ENCODE measurements at regions not wholly inside any gene's neighbourhood (a gene's known extent, or its start where the extent isn't known, plus 50 kb on each side); places are given as distances from the start of the nearest gene placed in this dataset.

GRCh38 chr10:21150166-21150565 is 253.1 kb upstream of the NEBL start:
- TF ChIP-seq, protein P1, sequence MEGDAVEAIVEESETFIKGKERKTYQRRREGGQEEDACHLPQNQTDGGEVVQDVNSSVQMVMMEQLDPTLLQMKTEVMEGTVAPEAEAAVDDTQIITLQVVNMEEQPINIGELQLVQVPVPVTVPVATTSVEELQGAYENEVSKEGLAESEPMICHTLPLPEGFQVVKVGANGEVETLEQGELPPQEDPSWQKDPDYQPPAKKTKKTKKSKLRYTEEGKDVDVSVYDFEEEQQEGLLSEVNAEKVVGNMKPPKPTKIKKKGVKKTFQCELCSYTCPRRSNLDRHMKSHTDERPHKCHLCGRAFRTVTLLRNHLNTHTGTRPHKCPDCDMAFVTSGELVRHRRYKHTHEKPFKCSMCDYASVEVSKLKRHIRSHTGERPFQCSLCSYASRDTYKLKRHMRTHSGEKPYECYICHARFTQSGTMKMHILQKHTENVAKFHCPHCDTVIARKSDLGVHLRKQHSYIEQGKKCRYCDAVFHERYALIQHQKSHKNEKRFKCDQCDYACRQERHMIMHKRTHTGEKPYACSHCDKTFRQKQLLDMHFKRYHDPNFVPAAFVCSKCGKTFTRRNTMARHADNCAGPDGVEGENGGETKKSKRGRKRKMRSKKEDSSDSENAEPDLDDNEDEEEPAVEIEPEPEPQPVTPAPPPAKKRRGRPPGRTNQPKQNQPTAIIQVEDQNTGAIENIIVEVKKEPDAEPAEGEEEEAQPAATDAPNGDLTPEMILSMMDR (IDR thresholded peaks at IDR 0.05; ENCODE audit: unreplicated experiment): no peak
- ChIA-PET CTCF (interaction anchor here (0.6 kb wide), 1 partner anchor 62 kb away, joined by 3 read pairs; no protein-coding TSS in a partner anchor), POLR2A (interaction anchor here (0.9 kb wide), 1 partner anchor 9 kb away, joined by 3 read pairs; no protein-coding TSS in a partner anchor)
- no peak for DNase-seq (ENCODE audit: unreplicated experiment)
- Mint-ChIP-seq H3K4me3 (ENCODE audit: unreplicated experiment) (no peak overlapping the region), H3K9me3 (ENCODE audit: unreplicated experiment) (no peaks in the 10 kb centered on the region), H3K36me3 (ENCODE audit: insufficient read depth, unreplicated experiment) (no peaks in the 10 kb centered on the region), H3K27me3 (ENCODE audit: insufficient read depth, unreplicated experiment) (no peaks in the 10 kb centered on the region), H3K4me1 (ENCODE audit: insufficient read depth, unreplicated experiment) (no peaks in the 10 kb centered on the region), H3K27ac (ENCODE audit: low read depth, unreplicated experiment) (no peak overlapping the region)
- BruUV-seq (replicated peaks): no TSS peak
- intact Hi-C loops (cut with micrococcal nuclease): no loop called here

- intact Hi-C loops (cut with micrococcal nuclease): no loop called here
- ChIA-PET POLR2A (no interaction called here), CTCF (no interaction called here)
- Mint-ChIP-seq H3K27ac (ENCODE audit: low read depth, unreplicated experiment) (no peak overlapping the region), H3K36me3 (ENCODE audit: insufficient read depth, unreplicated experiment) (no peaks in the 10 kb centered on the region), H3K27me3 (ENCODE audit: insufficient read depth, unreplicated experiment) (no peaks in the 10 kb centered on the region), H3K9me3 (ENCODE audit: unreplicated experiment) (no peaks in the 10 kb centered on the region), H3K4me1 (ENCODE audit: insufficient read depth, unreplicated experiment) (no peaks in the 10 kb centered on the region), H3K4me3 (ENCODE audit: unreplicated experiment) (no peak overlapping the region)
- TF ChIP-seq, protein P1 (IDR thresholded peaks at IDR 0.05; ENCODE audit: unreplicated experiment): no peak
- no TSS peak for BruUV-seq (replicated peaks)
- DNase-seq (ENCODE audit: unreplicated experiment): no peak
These were observed 249.3 kb upstream of the NEBL start for GRCh38 chr10:21146436-21146789.

- Mint-ChIP-seq H3K36me3 (ENCODE audit: insufficient read depth, unreplicated experiment) (no peaks in the 10 kb centered on the region), H3K27ac (ENCODE audit: low read depth, unreplicated experiment) (no peak overlapping the region), H3K4me3 (ENCODE audit: unreplicated experiment) (no peak overlapping the region), H3K9me3 (ENCODE audit: unreplicated experiment) (no peaks in the 10 kb centered on the region), H3K27me3 (ENCODE audit: insufficient read depth, unreplicated experiment) (no peaks in the 10 kb centered on the region), H3K4me1 (ENCODE audit: insufficient read depth, unreplicated experiment) (no peaks in the 10 kb centered on the region)
- intact Hi-C loops (cut with micrococcal nuclease): no loop called here
- ChIA-PET POLR2A (no interaction called here), CTCF (interaction anchor here (1.5 kb wide), 1 partner anchor 26 kb away, joined by 3 read pairs; no protein-coding TSS in a partner anchor)
- no peak for DNase-seq (ENCODE audit: unreplicated experiment)
- TF ChIP-seq, protein P1 (IDR thresholded peaks at IDR 0.05; ENCODE audit: unreplicated experiment): no peak
- no TSS peak for BruUV-seq (replicated peaks)
These were observed 248.8 kb upstream of the NEBL start for GRCh38 chr10:21145751-21146435.

DNA sequence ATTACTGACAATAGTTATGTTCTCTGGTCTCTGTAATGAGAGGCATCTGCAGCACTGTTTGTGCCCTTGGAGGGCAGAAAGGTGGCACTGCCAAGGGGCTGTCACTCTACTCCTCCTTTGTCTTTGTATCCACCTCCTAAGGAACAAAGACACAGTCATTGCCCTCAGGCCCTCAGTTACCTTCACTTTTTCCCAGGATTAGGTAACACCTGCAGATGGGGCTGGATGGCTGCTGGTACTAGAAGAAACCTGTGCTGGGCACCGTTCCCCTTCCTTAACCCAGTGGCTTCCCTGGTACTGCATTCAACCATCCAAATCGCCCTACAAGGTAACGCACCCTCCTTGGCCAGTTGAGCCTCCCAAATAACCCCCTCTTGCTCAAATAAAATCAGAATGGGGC is 246.9 kb upstream of the NEBL start:
- BruUV-seq (replicated peaks): no TSS peak
- DNase-seq (ENCODE audit: unreplicated experiment): peak; percentile 61

More for the DNA sequence above, 246.9 kb upstream of the NEBL start:
- Mint-ChIP-seq H3K27ac (ENCODE audit: low read depth, unreplicated experiment) (no peak overlapping the region), H3K9me3 (ENCODE audit: unreplicated experiment) (no peaks in the 10 kb centered on the region), H3K36me3 (ENCODE audit: insufficient read depth, unreplicated experiment) (no peaks in the 10 kb centered on the region), H3K27me3 (ENCODE audit: insufficient read depth, unreplicated experiment) (no peaks in the 10 kb centered on the region), H3K4me3 (ENCODE audit: unreplicated experiment) (no peak overlapping the region), H3K4me1 (ENCODE audit: insufficient read depth, unreplicated experiment) (no peaks in the 10 kb centered on the region)
- intact Hi-C loops (cut with micrococcal nuclease): no loop called here
- TF ChIP-seq, protein P1 (IDR thresholded peaks at IDR 0.05; ENCODE audit: unreplicated experiment): no peak
- POLR2A ChIA-PET: no interaction called here
- CTCF ChIA-PET: interaction anchor here (0.8 to 1.5 kb wide), 2 partner anchors 28 to 127 kb away, joined by 3 read pairs; no protein-coding TSS in a partner anchor

All from MCF 10A (cell line).